ENCODE measurements at regions not wholly inside any gene's neighbourhood (a gene's known extent, or its start where the extent isn't known, plus 50 kb on each side); places are given as distances from the start of the nearest gene placed in this dataset.

DNA sequence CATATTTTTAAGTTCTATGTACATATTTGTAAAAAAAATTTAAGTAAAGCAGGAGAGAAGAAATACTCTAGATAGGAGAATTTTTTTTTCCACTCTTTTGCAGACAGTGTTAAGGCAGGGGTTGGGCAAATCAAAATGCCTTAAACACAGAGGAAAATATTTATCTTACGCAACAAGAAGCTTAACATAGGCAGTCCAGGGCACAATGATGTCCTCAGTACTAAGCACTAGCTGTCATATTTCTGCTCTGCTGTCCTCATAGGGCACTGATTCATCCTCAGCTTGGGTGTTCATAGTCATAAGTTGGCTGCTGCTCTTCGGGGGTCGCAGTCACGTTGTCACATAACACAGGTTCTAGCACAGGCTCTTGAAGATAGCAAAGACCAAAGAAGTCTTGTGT is 247.4 kb downstream of the PTBP2 start:
- Histone ChIP-seq H3K9me3 (no peaks in the 10 kb centered on the region), H3K36me3 (no peaks in the 10 kb centered on the region), H3K27me3 (replicated peaks in 1 of 7) (peaks cover 0 to 19% (median 0%) of the 10 kb centered on the region in 7 donors), H3K4me1 (no peaks in the 10 kb centered on the region), H3K27ac (no peak overlapping the region), H3K4me3 (no peak overlapping the region)
- intact Hi-C loops (cut with DNase I; ENCODE audit: low total_unique reads) = loop anchor here (5.0 kb wide), 1 partner anchor 1083 kb away; no protein-coding TSS in a partner anchor
- DNase-seq = no peak
- 80 to 95% (median 85%) methylated on average over 4 of the region's 4 CpGs for WGBS, 5 donors
- TF ChIP-seq POLR2A (IDR thresholded peaks at IDR 0.05) (no peak), POLR2AphosphoS5 (IDR thresholded peaks at IDR 0.05) (no peak)
- TF ChIP-seq, protein P1, sequence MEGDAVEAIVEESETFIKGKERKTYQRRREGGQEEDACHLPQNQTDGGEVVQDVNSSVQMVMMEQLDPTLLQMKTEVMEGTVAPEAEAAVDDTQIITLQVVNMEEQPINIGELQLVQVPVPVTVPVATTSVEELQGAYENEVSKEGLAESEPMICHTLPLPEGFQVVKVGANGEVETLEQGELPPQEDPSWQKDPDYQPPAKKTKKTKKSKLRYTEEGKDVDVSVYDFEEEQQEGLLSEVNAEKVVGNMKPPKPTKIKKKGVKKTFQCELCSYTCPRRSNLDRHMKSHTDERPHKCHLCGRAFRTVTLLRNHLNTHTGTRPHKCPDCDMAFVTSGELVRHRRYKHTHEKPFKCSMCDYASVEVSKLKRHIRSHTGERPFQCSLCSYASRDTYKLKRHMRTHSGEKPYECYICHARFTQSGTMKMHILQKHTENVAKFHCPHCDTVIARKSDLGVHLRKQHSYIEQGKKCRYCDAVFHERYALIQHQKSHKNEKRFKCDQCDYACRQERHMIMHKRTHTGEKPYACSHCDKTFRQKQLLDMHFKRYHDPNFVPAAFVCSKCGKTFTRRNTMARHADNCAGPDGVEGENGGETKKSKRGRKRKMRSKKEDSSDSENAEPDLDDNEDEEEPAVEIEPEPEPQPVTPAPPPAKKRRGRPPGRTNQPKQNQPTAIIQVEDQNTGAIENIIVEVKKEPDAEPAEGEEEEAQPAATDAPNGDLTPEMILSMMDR (IDR thresholded peaks at IDR 0.05 in 8 of 11, conservative IDR thresholded peaks at IDR 0.05 in 3 of 11) = no peak

DNA sequence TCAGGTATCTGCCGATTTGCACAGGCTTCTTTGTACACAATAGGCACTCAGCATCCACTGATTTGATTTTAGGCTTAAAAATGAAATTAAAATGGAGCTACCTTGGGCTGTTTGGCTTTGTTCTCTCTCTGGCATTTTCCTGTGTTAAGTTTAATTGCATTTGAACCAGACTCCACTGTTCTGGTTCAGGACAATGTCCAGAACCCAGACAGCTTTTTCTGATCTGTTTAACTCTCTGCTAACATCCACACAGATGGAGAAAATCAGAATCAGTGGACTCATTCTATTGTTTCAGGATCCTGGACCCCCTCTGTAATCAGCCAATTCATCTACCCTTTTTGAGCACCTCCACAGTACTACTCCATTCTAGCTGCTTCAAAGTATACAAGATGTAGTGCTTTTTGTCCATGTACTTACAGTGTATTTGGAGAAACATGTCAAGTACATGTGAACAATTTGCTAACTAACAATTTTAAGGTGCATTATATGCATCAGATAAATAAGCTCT is 248.1 kb downstream of the PTBP2 start:
- Histone ChIP-seq H3K4me1 (no peaks in the 10 kb centered on the region), H3K4me3 (no peak overlapping the region), H3K36me3 (no peaks in the 10 kb centered on the region), H3K9me3 (no peaks in the 10 kb centered on the region), H3K27me3 (replicated peaks in 1 of 7) (peaks cover 0 to 19% (median 0%) of the 10 kb centered on the region in 7 donors), H3K27ac (no peak overlapping the region)
- WGBS, 5 donors = 77 to 94% (median 84%) methylated on average over 1 of the region's 1 CpG
- intact Hi-C loops (cut with DNase I; ENCODE audit: low total_unique reads) = loop anchor here (5.0 kb wide), 1 partner anchor 1083 kb away; no protein-coding TSS in a partner anchor
- DNase-seq = no peak
- TF ChIP-seq, protein P1 (IDR thresholded peaks at IDR 0.05 in 8 of 11, conservative IDR thresholded peaks at IDR 0.05 in 3 of 11) = no peak
- TF ChIP-seq POLR2A (IDR thresholded peaks at IDR 0.05) (no peak), POLR2AphosphoS5 (IDR thresholded peaks at IDR 0.05) (no peak)

DNA sequence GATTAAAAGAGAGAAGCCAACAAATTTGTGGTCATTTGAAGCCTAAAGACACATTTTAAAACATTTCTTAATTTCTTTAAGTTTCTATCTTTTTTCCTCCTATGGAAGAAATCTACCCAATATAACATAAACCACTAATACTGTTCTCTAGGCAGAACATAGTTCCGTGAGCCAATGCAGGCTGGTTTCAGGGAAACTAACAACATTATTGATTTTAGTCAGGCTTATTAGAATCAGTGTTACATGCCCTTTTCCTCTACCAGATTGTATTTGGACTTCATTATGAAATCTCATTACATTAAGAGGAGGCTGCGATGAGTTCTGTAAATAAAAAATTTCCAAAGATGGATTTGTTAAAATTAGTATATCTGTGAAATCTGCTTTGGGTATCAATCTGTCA is 249.9 kb downstream of the PTBP2 start:
- peaks cover 0 to 19% (median 0%) of the 10 kb centered on the region in 7 donors for H3K27me3 ChIP-seq (replicated peaks in 1 of 7)
- TF ChIP-seq, protein P1 (IDR thresholded peaks at IDR 0.05 in 8 of 11, conservative IDR thresholded peaks at IDR 0.05 in 3 of 11) = no peak
- TF ChIP-seq POLR2A (IDR thresholded peaks at IDR 0.05) = no peak
- no peak for TF ChIP-seq POLR2AphosphoS5 (IDR thresholded peaks at IDR 0.05)
- no peaks in the 10 kb centered on the region for H3K4me1 ChIP-seq
- 89 to 94% (median 91%) methylated on average over 2 of the region's 2 CpGs for WGBS, 5 donors
- DNase-seq = no peak
- H3K27ac ChIP-seq = no peak overlapping the region
- intact Hi-C loops (cut with DNase I; ENCODE audit: low total_unique reads) = no loop called here
- H3K4me3 ChIP-seq = no peak overlapping the region
- H3K9me3 ChIP-seq = no peaks in the 10 kb centered on the region
- H3K36me3 ChIP-seq = no peaks in the 10 kb centered on the region

DNA sequence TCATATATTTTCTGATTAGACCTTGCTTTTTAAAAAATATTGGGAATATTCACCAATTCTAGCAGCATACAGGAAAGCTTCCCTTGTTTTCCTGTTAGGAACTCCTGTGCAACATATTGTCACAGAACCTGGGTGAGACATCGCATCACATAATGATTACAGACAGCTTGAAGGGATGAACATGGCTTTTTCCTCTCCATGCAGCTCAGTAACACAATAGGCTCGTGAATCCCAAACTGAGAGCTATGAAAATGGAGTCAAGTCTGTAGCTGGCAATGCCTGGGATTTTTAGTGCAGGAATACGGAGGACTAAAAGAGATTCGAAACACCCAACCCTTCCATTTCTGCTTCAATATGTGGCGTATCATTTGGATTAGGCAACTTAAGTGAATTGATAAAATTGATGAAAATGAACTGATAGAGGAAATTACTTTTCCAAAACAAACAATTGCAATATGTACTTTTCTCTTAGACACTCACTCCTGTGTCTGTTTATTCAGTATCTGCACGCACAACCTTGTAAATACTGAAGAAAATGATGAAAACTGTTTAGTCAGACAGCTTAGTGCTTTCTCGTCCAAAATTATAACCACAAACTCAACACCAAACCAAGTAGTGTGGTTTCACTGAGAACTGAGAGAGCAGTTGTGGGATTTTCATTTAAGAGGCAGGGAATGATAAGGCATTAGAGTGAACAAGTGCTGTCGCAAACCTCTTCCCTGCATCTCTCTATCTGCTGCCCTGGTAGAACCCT is 250.4 kb downstream of the PTBP2 start:
- 79 to 86% (median 81%) methylated on average over 8 of the region's 8 CpGs for WGBS, 5 donors
- H3K9me3 ChIP-seq = no peaks in the 10 kb centered on the region
- DNase-seq = no peak
- H3K4me3 ChIP-seq = no peak overlapping the region
- no peaks in the 10 kb centered on the region for H3K4me1 ChIP-seq
- intact Hi-C loops (cut with DNase I; ENCODE audit: low total_unique reads) = no loop called here
- no peak overlapping the region for H3K27ac ChIP-seq
- TF ChIP-seq, protein P1 (IDR thresholded peaks at IDR 0.05 in 8 of 11, conservative IDR thresholded peaks at IDR 0.05 in 3 of 11) = no peak
- TF ChIP-seq POLR2A (IDR thresholded peaks at IDR 0.05) = no peak
- TF ChIP-seq POLR2AphosphoS5 (IDR thresholded peaks at IDR 0.05) = no peak
- H3K36me3 ChIP-seq = no peaks in the 10 kb centered on the region
- H3K27me3 ChIP-seq (replicated peaks in 1 of 7) = peaks cover 0 to 15% (median 0%) of the 10 kb centered on the region in 7 donors

All from spleen (tissue), 11 donors.